Suppressor macrophage (primary cell): ENCODE measurements at regions not wholly inside any gene's neighbourhood (a gene's known extent, or its start where the extent isn't known, plus 50 kb on each side); places are given as distances from the start of the nearest gene placed in this dataset.

Experiments
- DNase-seq, 4 experiments: peaks; one replicate each; pipeline ENCODE4 v3.0.0-alpha.2; 2020 to 2022

DNA sequence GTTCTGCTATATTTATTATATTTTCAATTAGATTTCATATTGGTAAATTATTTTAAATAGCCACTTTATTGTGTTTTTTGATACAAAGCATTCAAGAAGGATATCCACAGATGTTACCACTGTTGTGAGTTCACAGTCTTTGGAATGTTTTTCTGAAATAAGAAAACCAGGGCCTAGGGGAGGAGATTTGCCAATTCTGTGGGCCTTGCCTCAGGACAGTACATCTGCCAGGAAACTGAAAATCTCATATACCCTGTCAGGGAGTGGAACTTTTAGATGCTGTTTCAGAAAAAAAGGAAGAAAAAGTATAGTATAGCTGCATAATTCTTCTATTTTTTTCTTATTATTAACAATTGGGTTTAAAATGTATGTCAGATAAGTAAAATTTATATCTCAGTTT, 995.9 kb upstream of the ADGRB3 start:
- no peak for DNase-seq

DNA sequence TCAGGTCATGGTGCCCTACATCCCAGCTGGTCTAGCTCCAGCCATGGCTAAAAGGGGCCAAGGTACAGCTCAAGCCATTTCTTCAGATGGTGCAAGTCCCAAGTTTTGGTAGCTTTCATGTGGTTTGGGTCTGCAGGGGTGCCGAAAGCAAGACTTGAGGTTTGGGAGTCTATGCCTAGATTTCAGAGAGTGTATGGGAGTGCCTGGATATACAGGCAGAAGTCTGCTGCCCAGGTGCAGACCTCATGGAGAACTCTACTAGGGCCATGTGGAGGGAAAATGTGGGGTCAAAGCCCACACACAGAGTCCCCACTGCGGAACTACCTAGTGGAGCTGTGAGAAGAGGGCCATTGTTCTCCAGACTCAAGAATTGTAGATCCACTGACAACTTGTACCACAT, 1000.9 kb upstream of the ADGRB3 start:
- no peak for DNase-seq

DNA sequence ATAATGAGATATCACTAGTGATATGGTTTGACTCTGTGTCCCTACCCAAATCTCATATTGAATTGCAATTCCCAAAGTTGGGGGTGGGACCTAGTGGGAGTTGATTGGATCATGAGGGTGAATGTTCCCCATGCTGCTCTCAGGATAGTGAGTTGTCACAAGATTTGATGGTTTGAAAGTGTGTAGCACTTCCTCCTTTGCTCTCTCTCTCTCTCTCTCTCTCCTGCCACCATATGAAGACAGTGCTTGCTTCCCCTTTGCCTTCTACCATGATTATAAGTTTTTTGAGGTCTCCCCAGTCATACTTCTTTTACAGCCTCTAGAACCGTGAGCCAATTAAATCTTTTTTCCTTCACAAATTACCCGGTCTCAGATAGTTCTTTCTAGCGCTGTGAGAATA, 1002.0 kb upstream of the ADGRB3 start:
- no peak for DNase-seq

DNA sequence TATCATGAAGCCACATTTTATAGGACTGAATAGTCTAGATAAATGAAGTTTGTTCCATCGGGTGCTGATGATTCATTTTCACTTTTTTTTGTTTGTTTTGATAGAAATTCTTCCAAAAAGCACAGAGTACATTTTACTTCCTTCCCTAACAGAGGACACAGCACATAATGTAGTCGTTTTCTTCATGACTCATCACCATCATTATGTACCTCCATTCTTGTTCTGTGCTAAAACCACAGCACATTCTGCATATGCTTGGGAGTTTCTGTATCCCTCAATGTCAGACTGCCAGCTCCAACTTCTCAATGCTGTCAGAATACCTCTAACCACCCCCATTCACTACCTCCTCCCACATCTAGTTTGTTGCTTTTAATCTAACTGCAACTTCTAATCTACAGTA, 1004.9 kb upstream of the ADGRB3 start:
- DNase-seq = no peak

DNA sequence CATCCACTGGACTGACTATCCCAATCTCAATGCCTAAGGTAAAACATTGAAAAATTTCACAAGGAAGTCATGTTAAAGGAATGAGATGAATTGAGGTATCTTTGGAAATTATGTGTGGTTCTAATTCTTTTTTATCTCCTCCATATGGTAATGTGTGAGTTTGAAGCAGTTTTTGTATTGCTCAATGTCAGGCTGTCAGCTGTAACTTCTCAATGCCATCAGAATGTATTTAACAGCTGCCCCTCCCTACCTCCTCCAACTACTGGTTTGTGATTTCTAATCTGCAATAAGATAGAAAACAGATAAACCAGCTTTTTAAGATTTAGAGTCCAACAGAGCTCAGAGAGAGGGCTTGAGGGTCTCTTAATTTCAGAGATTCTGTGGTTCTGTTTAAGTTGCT, 1005.8 kb upstream of the ADGRB3 start:
- no peak for DNase-seq

DNA sequence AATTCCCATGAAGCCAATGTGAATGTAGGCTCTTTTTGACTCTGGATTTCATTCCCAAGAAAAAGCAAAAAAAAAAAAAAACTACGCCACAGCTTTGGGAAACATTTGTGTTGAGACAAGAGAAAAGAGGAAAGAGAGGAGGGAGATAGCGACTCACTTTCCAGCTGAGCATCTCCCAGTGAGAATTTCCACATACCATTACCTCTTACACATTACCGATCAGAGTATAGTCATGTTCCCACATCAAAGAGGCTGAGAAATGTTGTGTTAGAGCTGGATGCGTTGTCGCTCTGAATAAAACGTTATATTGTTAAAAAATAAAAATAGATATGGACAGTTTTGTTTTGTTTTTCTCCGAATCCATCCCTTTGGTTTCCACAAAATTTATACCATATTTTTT, 1019.3 kb upstream of the ADGRB3 start:
- DNase-seq = no peak

DNA sequence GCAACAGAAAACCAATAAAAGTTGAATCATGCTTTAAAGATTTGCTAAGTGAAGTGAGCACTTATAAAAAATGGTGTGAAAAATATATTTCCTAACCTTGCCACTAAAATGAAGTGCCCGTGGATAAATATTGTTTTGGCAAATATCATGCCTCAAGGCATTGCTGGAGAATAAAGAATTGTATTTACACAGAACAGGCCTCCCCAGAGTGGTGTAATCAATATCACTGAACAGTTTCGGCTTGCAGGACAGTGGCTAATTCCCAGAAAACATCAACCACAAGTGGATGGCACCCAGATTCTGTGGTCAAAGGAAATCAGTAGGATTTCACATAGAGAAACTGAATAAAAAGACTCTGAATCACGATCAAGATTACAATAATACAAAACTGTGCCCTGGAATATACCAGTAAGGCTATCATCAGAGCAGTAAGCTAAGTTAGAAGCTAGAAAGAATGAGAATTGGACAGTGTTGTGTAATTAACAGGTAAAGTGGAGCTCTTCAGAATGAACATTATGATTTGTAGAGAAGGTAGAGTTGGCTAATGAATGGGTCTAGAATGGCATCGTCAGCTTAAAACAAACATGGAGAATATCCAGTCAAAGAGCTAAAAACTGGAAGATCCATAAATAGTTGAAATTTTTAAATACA, 1026.9 kb upstream of the ADGRB3 start:
- no peak for DNase-seq

DNA sequence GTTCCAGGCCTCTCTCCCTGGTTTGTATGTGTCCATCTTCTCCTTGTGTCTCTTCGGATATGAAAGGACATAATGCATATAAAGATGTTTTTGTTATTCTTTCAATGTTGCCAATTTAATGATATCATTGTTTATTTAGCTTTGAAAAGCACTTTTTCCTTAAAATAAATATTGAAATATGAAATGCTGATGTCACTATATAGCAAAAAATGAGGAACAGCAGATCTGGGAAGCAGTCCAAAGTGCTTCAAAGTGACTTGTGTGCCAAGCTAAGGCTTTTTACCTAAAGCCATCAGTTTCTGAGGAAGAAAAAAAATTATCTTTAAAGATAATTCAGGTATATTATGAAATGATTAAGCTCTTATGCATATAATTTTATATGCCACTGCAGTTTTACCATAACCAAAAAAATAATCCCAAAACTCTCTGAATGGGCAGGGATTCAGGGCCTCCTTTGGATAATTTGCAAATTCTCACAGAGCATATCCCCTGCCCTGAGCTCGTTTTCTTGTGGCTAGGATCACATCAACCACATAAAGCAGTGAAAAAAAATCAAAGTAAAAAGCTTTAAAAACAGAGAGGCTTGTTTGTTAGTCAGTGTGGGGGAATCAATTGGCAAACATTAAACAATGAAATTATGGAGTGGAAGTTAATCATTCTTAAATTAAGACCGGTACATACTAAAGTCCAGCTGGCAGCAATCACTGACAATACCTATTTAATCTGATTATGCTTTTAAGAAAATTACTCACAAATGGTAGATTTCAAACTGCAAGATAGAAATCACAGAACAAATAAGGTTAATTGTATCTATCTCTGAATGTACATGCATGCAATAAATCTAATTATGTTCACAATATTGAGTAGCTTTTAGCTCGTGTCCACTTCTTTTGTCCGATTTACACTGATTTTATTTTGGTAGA, 1027.9 kb upstream of the ADGRB3 start:
- no peak for DNase-seq

DNA sequence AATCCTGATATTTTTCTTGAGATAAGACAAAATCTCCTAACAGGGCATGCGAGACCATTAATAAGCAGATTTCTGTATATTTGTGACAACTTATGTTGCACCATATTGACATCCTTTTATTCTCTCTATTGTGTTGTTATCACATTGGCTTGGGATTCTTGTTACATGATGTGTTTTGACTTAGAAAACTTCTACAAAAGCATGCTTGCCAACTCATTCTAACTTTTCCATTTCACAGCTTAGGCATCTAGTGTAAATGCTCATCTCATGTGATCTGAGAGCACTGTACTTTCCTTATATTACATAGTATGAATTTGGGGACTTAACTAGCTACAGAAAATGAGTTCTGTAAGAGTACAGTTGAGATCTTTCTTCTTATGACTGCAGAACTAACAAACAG, 1040.7 kb upstream of the ADGRB3 start:
- no peak for DNase-seq

DNA sequence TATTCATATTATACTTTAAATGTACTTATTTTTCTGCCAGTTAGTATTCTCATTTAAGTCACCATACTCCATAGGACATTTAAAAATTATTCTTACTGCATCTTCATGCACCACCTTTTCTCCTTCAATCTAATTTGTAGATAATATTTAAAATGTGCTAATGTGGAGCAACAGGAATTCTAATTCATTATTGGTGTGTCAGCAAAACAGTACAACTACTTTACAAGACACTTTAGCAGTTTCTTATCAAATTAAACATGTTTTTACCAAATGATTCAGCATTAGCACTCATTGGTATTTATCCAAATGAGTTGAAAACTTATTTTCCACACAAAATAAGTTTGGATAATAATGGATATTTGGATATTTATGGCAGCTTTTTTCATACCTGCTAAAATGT, 1041.8 kb upstream of the ADGRB3 start:
- no peak for DNase-seq

DNA sequence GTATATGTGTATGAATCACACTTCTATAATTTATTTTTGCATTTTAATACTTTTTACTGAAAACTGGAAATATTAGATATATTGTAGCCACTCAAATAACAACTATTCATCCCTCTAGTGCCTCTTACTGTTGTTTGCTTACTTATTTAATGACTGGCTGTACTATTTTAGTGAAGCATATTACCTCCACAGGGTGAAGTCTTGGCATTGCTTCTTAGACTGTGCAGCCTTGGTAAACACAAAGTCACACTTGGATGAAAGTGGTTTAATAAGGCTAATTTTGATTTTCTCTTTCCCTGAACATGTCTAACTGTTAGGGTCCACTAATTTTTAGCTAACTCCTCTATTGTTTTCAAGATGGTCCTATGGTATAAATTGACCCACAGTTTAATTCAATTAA, 1043.2 kb upstream of the ADGRB3 start:
- no peak for DNase-seq

DNA sequence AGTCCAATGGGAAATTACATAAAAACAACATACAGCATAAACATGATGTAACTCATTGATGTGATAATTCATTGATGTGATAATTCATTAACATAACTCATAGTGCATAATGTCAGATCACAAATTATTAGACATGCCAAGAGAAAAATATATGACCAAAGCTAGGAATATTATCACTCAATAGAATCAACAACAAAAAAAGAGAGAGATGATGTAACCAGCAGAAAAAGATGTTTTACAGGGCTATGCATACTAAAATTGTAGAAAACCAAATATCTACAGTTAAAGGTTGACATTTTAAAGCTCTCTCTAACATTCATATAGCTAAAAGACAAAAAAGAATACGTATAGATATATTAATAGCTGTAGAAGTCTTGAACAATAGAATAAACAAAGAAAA, 1067.2 kb upstream of the ADGRB3 start:
- no peak for DNase-seq

DNA sequence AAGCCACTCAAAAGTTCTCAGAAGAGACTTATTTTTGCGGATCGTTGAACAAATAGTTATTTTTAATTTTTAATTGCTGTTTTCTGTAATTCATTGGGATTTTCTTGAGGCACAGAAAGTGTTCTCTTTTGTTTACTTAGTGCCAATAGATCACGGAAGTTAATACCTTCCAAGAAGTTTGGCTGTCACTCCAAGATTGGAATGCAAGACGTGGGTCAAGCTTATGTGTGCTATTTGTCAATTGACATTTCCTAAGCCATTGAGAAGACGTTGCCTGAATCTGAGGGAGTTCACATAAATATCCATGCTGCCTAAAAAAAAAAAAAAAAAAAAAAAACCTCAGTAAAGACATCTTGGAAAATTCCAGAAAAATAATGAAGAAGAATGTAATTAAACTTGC, 1071.4 kb upstream of the ADGRB3 start:
- DNase-seq = no peak

DNA sequence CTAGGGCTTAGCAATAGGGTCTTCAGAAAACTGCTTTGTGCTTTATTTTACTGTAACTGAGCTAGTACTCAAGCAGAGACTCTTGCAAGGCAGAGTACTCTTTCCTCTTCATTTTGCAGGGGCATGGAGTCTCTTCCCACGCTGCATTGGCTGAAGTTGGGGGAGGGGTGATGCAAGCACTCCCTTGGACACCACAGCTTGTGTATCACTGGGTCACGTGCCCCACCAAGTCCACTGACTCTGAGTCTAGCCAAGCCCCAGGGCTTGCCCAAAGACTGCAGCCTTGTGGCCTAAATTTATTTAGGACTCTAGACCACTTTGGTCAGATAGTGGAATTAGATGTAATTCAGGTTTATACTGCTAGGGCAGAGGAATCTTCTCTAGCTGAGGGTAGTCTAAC, 1075.0 kb upstream of the ADGRB3 start:
- DNase-seq = no peak

DNA sequence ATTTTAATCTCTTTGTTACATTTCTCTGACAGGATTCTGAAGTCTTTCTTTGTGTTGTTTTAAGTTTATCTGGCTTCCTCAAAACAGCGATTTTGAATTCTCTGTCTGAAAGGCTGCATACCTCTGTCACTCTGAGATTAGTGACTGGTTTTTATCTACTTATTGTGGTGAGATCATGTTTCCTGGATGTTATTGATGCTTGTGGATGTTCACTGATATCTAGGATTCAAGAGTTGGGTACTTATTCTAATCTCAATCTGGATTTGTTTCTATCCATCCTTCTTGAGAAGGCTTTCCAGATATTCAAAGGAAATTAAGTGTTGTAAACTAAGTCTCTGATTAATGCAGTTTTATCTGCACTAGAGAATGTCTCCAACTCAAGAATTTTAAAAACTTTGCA, 1076.1 kb upstream of the ADGRB3 start:
- no peak for DNase-seq

DNA sequence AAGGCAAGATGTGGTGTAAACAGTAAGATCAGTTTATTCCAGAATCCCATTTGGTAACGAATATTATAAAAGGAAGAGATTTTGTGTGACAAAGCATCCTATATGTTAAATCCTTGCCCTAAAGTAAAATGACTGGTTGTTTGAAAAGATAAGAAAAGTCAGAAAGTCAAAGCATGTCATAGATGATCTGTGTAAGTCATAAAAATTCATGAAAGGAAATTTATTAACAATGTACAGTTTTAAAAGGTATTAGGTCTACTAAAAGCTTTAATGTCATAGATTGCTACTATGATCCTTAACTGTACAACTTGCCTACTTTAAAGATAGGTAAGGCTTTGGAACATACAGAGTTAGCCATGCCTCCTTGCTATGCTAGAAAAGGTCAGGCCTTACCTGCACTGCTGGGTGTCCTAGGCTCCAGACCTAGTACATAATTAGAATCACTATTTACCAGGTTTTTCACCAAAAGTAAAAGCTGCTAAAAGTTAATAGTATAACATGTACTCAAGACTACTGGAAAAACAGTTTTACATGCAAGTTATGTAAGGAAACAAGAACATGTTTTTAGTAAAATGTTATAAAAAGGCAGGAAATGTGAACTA, 1090.1 kb upstream of the ADGRB3 start:
- DNase-seq = no peak

DNA sequence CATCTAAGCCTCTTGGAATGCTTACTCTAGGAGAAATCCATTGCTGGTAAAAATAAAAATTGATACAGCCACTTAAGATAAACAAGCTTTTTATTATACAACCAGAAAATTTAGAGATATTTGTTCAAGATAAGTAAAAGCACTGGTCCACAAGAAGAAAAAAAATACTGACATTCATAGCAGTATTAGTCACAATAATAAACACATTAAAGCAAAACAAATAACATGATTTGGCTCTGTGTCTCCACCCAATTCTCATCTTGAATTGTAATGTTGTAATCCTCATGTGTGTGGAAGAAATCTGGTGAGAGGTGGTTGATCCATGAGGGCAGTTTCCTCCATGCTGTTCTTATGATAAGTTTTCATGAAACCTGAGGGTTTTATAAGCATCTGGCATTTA, 1093.5 kb upstream of the ADGRB3 start:
- DNase-seq = no peak

DNA sequence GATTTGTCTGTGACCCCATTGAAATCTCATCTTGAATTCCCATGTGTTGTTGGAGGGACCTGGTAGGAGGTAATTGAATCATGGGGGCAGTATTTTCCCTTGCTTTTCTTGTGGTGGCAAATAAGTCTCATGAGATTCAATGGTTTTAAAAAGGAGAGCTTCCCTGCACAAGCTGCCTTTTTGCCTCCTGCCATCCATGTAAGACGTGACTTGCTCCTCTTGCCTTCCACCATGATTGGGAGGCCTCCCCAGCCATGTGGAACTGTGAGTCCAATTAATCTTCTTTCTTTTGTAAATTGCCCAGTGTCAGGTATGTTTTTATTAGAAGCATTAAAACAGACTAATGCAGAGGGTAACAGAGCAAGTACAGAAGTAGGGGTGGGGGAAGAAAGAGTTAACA, 1097.0 kb upstream of the ADGRB3 start:
- no peak for DNase-seq

DNA sequence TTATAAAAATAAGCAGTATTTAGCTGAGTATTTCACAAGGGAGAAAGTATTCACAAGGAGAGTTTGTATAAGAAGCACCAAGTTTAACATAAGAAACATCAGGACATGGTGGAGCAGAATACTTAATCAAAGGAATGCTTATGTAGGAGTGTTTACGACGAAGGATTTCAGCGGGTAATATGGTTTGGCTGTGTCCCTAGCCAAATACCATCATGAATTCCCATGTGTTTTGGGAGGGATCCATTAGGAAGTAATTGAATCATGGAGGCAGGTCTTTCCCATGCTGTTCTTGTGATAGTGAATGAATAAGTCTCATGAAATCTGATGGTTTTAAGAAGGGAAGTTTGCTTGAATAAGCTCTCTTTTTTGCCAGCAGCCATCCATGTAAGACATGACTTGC, 1099.1 kb upstream of the ADGRB3 start:
- DNase-seq = no peak

DNA sequence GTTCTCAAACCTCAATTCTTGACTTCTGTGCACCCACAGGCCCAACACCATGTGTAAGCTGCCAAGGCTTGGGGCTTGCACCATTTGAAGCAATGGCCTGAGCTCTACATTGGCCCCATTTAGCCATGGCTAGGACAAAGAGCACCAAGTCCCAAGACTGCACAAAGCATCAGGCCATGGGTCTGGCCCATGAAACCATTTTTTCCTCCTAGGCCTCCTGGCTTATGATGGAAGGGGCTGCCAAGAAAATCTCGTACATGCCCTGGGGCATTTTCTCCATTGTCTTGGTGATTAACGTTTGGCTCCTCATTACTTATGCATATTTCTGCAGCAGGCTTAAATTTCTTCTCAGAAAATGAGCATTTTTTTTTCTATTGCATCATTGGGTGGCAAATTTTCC, 1128.7 kb upstream of the ADGRB3 start:
- DNase-seq = no peak

DNA sequence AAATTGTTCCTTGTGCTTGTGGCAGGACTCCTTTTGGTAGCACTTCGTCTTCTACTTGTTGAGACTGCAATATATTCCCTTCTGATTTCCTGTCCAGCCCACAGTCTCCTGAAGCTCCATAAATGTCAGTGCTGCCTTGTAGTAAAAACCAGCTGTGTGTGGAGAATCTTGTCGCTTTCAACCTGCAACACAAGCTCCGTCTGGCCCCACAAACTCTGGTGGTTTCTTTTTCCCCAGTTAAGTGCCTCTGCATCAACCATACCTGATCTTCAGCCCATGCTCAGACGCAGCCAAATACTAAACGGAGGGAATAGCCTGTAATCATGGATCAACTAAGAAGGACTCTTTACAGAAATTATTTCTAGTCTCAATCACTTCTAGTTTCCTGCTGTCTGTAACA, 1133.3 kb upstream of the ADGRB3 start:
- no peak for DNase-seq

DNA sequence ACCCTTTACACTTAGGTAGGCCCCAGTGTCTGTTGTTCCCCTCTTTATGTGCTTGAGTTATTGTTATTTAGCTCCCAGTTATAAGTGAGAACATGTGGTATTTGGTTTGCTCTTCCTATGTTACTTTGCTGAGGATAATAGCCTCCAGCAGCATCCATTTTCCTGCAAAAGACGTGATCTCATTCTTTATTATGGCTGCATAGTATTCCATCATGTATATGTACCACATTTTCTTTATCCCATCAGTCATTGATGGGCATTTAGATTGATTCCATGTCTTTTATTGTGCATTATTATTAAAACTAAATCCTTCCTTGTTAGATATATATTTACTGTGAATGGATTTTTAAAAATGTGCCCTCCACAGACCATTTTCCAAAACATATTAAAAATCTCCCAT, 1137.3 kb upstream of the ADGRB3 start:
- no peak for DNase-seq

DNA sequence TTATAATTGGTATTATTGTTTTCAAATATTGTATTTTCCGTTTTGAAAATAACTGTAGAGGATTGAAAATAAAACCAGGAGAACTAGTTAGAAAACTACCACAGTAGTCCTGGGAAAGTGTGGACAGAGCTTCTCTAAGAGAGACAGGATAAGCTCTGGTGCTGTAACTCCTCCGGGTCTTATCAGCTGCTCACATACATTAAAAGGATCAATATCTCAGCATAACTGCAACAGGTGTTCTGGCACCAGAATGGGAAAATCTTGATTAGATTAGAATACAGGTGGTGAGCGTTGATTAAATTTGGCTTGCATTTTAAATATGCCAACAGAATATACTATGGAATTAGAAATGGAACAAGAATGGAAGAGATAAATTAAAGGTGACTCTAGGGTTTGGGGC, 1138.9 kb upstream of the ADGRB3 start:
- DNase-seq = no peak

DNA sequence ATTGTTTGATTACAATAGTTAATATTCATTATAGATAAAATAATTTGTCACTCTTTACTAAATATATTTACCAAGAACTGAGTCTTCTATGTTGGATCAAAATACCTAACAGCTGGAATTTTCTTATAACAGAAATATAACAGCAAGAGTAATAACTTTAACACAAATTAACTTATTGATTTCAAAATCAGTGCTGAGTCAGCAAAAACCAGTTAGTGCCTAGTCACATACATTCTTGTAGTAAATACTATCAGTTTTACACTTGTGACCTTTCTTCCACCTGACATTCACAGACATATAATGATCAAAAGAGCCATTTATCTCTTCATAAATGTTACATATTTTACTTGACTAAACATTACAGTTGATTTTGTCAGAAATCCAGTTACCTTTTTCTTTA, 1141.4 kb upstream of the ADGRB3 start:
- no peak for DNase-seq
